Astrocyte (in vitro differentiated cells and primary cell): ENCODE measurements at regions not wholly inside any gene's neighbourhood (a gene's known extent, or its start where the extent isn't known, plus 50 kb on each side); places are given as distances from the start of the nearest gene placed in this dataset.
A peak's percentile ranks its signal among the peaks of the same experiment; 100 is the strongest.

Source experiments
- DNase-seq: peaks from one replicate; pipeline ENCODE4 v3.0.0-alpha.2; 2010; ENCODE audit warnings: low read depth
- FAIRE-seq: peaks from 2 replicates; lab custom pipeline; 2011; peaks lifted over from hg19 to GRCh38; lab: Jason Lieb, UNC
- H2AFZ ChIP-seq: 2 replicates; pipeline ENCODE4 v1.6.0; 2012; ENCODE audit warnings: low read depth, low read length, inconsistent platforms
- H3K27ac ChIP-seq: 2 replicates; pipeline ENCODE4 v1.5.1; 2011; ENCODE audit warnings: low read depth, low read length, inconsistent platforms
- H3K27me3 ChIP-seq: 2 replicates; pipeline ENCODE4 v1.6.0; 2011; ENCODE audit warnings: low read length, inconsistent platforms; ENCODE audit not compliant: insufficient read depth
- H3K36me3 ChIP-seq: 2 replicates; pipeline ENCODE4 v1.5.1; 2011; ENCODE audit warnings: low read length, inconsistent platforms; ENCODE audit not compliant: insufficient read depth
- H3K4me1 ChIP-seq: 2 replicates; pipeline ENCODE4 v1.5.1; 2011; ENCODE audit warnings: low read length, inconsistent platforms; ENCODE audit not compliant: insufficient read depth
- H3K4me2 ChIP-seq: 2 replicates; pipeline ENCODE4 v1.6.0; 2012; ENCODE audit warnings: low read length, inconsistent platforms
- H3K4me3 ChIP-seq: 2 replicates; pipeline ENCODE4 v1.5.1; 2011; ENCODE audit warnings: low read depth, mild to moderate bottlenecking, low read length, inconsistent platforms; ENCODE audit not compliant: insufficient read depth
- H3K79me2 ChIP-seq: 2 replicates; pipeline ENCODE4 v1.6.0; 2012; ENCODE audit warnings: mild to moderate bottlenecking, low read length, inconsistent platforms; ENCODE audit not compliant: insufficient read depth
- H3K9ac ChIP-seq: 2 replicates; pipeline ENCODE4 v1.6.0; 2012; ENCODE audit warnings: mild to moderate bottlenecking, low read length, inconsistent platforms
- H3K9me3 ChIP-seq: 2 replicates; pipeline ENCODE4 v1.5.1; 2012; ENCODE audit warnings: low read depth, mild to moderate bottlenecking, low read length, inconsistent platforms; ENCODE audit not compliant: insufficient read depth
- H4K20me1 ChIP-seq: 2 replicates; pipeline ENCODE4 v1.6.0; 2012; ENCODE audit warnings: low read length, inconsistent platforms; ENCODE audit not compliant: insufficient read depth
- H3K27ac Mint-ChIP-seq: one replicate; pipeline ENCODE4 v1.8.0; 2021; ENCODE audit warnings: mild to moderate bottlenecking, mixed read lengths; ENCODE audit not compliant: unreplicated experiment
- H3K27me3 Mint-ChIP-seq: one replicate; pipeline ENCODE4 v1.8.0; 2021; ENCODE audit warnings: low read depth, mixed read lengths; ENCODE audit not compliant: unreplicated experiment
- H3K36me3 Mint-ChIP-seq: one replicate; pipeline ENCODE4 v1.8.0; 2021; ENCODE audit warnings: low read depth, mixed read lengths; ENCODE audit not compliant: unreplicated experiment
- H3K4me1 Mint-ChIP-seq: one replicate; pipeline ENCODE4 v1.8.0; 2021; ENCODE audit warnings: low read depth, mixed read lengths; ENCODE audit not compliant: unreplicated experiment
- H3K4me3 Mint-ChIP-seq: one replicate; pipeline ENCODE4 v1.8.0; 2021; ENCODE audit warnings: mild to moderate bottlenecking, moderate library complexity, mixed read lengths; ENCODE audit not compliant: unreplicated experiment
- H3K9me3 Mint-ChIP-seq: one replicate; pipeline ENCODE4 v1.8.0; 2021; ENCODE audit warnings: mild to moderate bottlenecking, mixed read lengths; ENCODE audit not compliant: unreplicated experiment
- CTCF ChIP-seq: IDR thresholded peaks from 2 replicates; pipeline ENCODE4 v1.5.1; 2011; ENCODE audit warnings: low read depth, mild to moderate bottlenecking, inconsistent platforms, low read length, moderate library complexity; ENCODE audit not compliant: insufficient read depth
- EZH2 ChIP-seq: IDR thresholded peaks from 2 replicates; pipeline ENCODE4 v1.6.1; 2012; ENCODE audit warnings: mild to moderate bottlenecking, low read length, inconsistent platforms; ENCODE audit not compliant: insufficient read depth

GRCh38 chr10:5282137-5282536, 82.6 kb upstream of the UCN3 start:
- Histone ChIP-seq H3K4me3 (no peak overlapping the region), H3K9ac (no peak overlapping the region), H3K9me3 (no peaks in the 10 kb centered on the region), H3K27ac (no peak overlapping the region), H3K4me1 (peaks cover 6% of the 10 kb centered on the region), H4K20me1 (no peaks in the 10 kb centered on the region), H3K27me3 (peaks cover 3% of the 10 kb centered on the region), H2AFZ (no peak overlapping the region), H3K36me3 (no peaks in the 10 kb centered on the region), H3K79me2 (no peaks in the 10 kb centered on the region), H3K4me2 (no peak overlapping the region)
- TF ChIP-seq CTCF (no peak), EZH2 (no peak)
- no peak overlapping the region for H3K4me3 Mint-ChIP-seq
- no peaks in the 10 kb centered on the region for H3K27me3 Mint-ChIP-seq
- no peak overlapping the region for H3K27ac Mint-ChIP-seq
- no peaks in the 10 kb centered on the region for H3K36me3 Mint-ChIP-seq
- H3K4me1 Mint-ChIP-seq: peaks cover 13% of the 10 kb centered on the region
- H3K9me3 Mint-ChIP-seq: peaks cover 2% of the 10 kb centered on the region
- FAIRE-seq (no peak), DNase-seq (no peak)

DNA sequence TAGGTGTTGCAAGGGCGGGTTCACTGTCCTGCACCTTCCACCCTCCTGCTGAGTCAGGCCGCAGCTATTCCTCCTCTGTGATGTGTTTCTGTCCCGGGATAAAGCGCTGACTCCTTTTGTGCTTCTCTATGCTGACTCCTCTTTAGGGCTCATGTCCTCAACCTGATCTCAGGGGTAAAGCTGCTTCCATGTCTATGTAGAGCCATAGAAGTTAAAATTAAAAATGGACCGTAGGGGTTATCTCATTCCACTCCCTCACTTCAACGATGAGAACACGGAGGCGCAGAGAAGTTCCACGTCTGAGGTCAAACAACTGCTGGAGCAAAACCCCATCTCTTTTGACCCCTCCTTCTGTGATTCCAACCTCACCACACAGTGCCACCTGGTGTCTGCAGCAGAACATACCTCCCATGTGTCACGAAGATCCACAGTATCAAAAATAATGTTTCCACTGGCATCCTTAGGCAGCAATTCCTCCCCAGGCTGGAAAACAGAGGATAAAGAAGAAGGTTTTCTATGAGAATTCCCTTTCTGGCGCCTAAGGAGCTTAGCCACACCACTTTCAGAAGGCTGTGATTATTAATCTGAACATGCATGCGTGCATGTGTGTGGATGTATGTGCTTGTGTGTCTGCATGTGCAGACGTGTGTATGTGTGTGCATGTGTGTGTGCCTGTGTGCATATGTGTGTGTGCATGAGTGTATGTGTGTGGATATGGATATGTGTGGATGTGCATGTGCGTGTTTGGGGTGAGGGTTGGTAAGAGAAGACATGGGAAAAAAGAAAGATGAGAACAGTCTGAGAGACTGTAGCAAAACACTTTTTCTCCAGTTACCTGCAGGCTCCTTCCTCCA, 81.2 kb upstream of the UCN3 start:
- Histone ChIP-seq H3K9me3 (no peaks in the 10 kb centered on the region), H3K36me3 (no peaks in the 10 kb centered on the region), H3K4me1 (peaks cover 6% of the 10 kb centered on the region), H3K4me2 (no peak overlapping the region), H3K27me3 (no peaks in the 10 kb centered on the region), H3K27ac (no peak overlapping the region), H3K4me3 (no peak overlapping the region), H2AFZ (no peak overlapping the region), H3K79me2 (no peaks in the 10 kb centered on the region), H4K20me1 (no peaks in the 10 kb centered on the region), H3K9ac (no peak overlapping the region)
- Mint-ChIP-seq H3K36me3 (no peaks in the 10 kb centered on the region), H3K4me3 (no peak overlapping the region), H3K9me3 (peaks cover 2% of the 10 kb centered on the region), H3K27ac (no peak overlapping the region), H3K4me1 (peaks cover 13% of the 10 kb centered on the region), H3K27me3 (no peaks in the 10 kb centered on the region)
- FAIRE-seq (no peak), DNase-seq (peak; percentile 13)
- no peak for TF ChIP-seq EZH2
- TF ChIP-seq CTCF: peak; percentile 54
